OCI-LY1 (cell line): ENCODE measurements at regions not wholly inside any gene's neighbourhood (a gene's known extent, or its start where the extent isn't known, plus 50 kb on each side); places are given as distances from the start of the nearest gene placed in this dataset.

Source experiments
- CTCF ChIP-seq: fragments of 200-600 bp; sonication (generic), shearing (Covaris generic); IDR thresholded peaks from 2 replicates; pipeline ENCODE4 v1.5.1; 2017; ENCODE audit warnings: mild to moderate bottlenecking, antibody characterized with exemption, low read length, moderate library complexity, mixed read lengths
- EZH2 ChIP-seq: fragments of 200-600 bp; sonication (generic), shearing (Covaris generic); IDR thresholded peaks from 2 replicates; pipeline ENCODE4 v1.8.0; 2017; ENCODE audit warnings: borderline replicate concordance, mixed run types, mild to moderate bottlenecking, antibody characterized with exemption, low read length, moderate library complexity, mixed read lengths

DNA sequence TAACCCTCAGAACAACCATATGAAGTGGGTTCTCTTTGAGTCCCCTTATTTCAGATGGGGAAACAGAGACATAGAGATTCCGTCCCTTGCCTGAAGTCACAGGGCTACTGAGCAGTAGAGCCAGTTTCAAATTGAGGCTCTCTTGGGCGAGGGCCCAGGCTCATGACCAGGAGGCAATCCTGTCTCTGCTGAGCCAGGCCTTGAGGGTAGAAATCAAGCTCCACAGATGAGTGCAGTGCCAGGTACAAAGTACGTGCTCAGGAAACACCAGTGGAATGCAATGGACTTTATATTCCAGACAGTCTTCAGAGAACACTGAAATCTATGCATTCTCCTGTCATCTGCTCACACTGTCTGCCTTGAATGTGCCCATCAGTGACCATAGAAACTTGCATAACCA is 291.7 kb upstream of the MAF start:
- TF ChIP-seq CTCF = no peak
- TF ChIP-seq EZH2 = no peak
